Fibroblast of mammary gland (primary cell): ENCODE measurements at regions not wholly inside any gene's neighbourhood (a gene's known extent, or its start where the extent isn't known, plus 50 kb on each side); places are given as distances from the start of the nearest gene placed in this dataset.

Experiments used
- DNase-seq: peaks from one replicate; pipeline ENCODE4 v3.0.0-alpha.2; 2010; ENCODE audit warnings: low read depth
- H3K4me3 ChIP-seq: 2 replicates; pipeline ENCODE4 v1.5.1; 2011; ENCODE audit warnings: low read depth, mild to moderate bottlenecking, low read length, moderate library complexity; ENCODE audit not compliant: control insufficient read depth
- CTCF ChIP-seq: conservative IDR thresholded peaks from 2 replicates; pipeline ENCODE4 v1.5.1; 2011; ENCODE audit warnings: low read depth, low read length, inconsistent platforms; ENCODE audit not compliant: control insufficient read depth, insufficient read depth

GRCh38 chr15:93144463-93145236, 55.6 kb upstream of the RGMA start:
- no peak for TF ChIP-seq CTCF
- DNase-seq = no peak
- H3K4me3 ChIP-seq = no peak overlapping the region

GRCh38 chr15:93143186-93143585, 54.2 kb upstream of the RGMA start:
- no peak overlapping the region for H3K4me3 ChIP-seq
- TF ChIP-seq CTCF = no peak
- no peak for DNase-seq

- H3K4me3 ChIP-seq = no peak overlapping the region
- no peak for TF ChIP-seq CTCF
These were observed 52.4 kb upstream of the RGMA start for GRCh38 chr15:93141371-93141794.

GRCh38 chr15:93139436-93139835, 50.4 kb upstream of the RGMA start:
- DNase-seq = no peak
- TF ChIP-seq CTCF = no peak
- H3K4me3 ChIP-seq = no peak overlapping the region

More at GRCh38 chr15:93141371-93141794, 52.4 kb upstream of the RGMA start:
- DNase-seq = no peak

DNA sequence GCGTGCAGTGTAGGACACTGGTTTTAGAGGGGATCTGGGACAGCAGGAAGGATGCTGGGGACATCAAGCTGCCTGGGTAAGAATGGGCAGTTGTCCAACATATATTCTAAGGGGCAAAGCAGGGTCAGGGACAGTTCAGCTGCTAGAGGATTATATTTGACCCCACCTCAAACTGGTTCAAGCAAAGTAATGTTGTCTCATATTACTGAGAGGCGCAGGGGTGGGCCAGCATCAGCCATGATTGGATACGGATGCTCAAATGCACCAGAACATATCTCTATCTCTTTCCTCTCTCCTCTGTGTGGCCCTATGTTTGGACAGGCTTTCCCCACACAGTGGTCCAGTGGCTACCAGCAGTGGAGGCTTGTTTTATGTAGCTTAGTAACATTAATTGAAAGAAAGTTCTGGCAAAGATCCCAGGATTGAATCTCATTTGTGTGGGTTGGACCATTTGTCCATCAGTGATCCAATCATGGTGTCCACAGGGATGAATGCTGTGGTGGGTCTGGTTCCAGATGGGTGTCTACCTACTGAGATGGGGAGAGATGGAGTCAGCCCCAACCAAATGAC, 49.8 kb upstream of the RGMA start:
- no peak for TF ChIP-seq CTCF
- no peak overlapping the region for H3K4me3 ChIP-seq
- DNase-seq = no peak
